ENCODE measurements at regions not wholly inside any gene's neighbourhood (a gene's known extent, or its start where the extent isn't known, plus 50 kb on each side); places are given as distances from the start of the nearest gene placed in this dataset.

DNA sequence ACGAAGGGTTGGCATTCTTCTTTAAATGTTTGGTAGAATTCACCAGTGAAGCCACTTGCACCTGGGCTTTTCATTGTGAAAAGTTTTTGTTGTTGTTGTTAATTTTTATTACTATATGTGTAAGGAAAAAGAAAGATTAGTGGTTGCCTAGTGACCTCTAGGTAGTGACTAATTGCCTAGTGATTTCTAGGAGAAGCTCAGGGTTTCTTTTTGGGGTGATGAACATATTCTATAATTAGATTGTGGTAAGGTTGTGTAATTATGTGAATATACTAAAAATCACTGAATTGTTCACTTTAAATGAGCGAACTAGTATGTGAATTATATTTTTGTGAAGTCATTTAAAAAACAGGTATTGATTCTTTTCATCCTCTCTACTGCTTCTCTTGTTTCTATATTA lies 123.8 kb upstream of the TMEM170B start:
- Histone ChIP-seq H3K36me3 (ENCODE audit: control insufficient read depth, insufficient read depth, low read length) (no peaks in the 10 kb centered on the region), H3K4me1 (no peaks in the 10 kb centered on the region), H3K27me3 (ENCODE audit: control insufficient read depth, insufficient read depth, low read length) (no peaks in the 10 kb centered on the region), H3K9ac (no peak overlapping the region), H3K27ac (no peak overlapping the region), H2AFZ (no peak overlapping the region), H3K9me3 (ENCODE audit: control insufficient read depth, low read length) (no peaks in the 10 kb centered on the region), H3K79me2 (no peaks in the 10 kb centered on the region), H3K4me2 (ENCODE audit: low read length) (no peak overlapping the region), H3K4me3 (ENCODE audit: low read depth, low read length) (no peak overlapping the region)
- TF ChIP-seq, protein P1, sequence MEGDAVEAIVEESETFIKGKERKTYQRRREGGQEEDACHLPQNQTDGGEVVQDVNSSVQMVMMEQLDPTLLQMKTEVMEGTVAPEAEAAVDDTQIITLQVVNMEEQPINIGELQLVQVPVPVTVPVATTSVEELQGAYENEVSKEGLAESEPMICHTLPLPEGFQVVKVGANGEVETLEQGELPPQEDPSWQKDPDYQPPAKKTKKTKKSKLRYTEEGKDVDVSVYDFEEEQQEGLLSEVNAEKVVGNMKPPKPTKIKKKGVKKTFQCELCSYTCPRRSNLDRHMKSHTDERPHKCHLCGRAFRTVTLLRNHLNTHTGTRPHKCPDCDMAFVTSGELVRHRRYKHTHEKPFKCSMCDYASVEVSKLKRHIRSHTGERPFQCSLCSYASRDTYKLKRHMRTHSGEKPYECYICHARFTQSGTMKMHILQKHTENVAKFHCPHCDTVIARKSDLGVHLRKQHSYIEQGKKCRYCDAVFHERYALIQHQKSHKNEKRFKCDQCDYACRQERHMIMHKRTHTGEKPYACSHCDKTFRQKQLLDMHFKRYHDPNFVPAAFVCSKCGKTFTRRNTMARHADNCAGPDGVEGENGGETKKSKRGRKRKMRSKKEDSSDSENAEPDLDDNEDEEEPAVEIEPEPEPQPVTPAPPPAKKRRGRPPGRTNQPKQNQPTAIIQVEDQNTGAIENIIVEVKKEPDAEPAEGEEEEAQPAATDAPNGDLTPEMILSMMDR (IDR thresholded peaks at IDR 0.05): no peak

DNA sequence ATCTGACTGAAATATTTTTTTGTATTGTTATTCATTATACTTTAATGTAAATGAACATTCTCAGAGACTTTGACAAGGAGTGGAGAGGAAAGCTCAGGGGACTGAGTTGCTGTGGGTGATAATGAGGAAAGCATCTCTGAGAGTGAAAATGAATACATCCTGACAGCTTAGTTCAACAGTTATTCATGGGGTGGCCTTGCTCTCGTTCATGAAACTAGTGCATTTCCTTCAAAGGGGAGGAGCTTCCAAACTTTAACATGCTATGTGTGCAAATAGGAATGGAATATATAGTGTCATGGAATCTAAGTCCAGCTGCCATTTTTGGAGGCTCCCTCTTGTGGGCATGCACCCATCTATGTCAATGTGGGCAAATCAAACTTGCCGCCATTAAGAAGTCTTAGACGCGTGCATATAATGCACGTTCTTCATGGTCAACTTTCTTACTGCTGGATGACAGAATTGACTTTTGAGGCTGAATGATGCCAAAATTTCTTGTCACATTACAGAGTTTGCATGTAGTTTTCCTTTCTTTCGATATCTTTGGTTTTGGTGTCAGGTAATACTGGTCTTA lies 124.3 kb upstream of the TMEM170B start:
- Histone ChIP-seq H3K4me3 (ENCODE audit: low read depth, low read length) (no peak overlapping the region), H3K9ac (no peak overlapping the region), H3K36me3 (ENCODE audit: control insufficient read depth, insufficient read depth, low read length) (no peaks in the 10 kb centered on the region), H3K27me3 (ENCODE audit: control insufficient read depth, insufficient read depth, low read length) (no peaks in the 10 kb centered on the region), H3K27ac (no peak overlapping the region), H3K9me3 (ENCODE audit: control insufficient read depth, low read length) (no peaks in the 10 kb centered on the region), H3K4me1 (no peaks in the 10 kb centered on the region), H3K79me2 (no peaks in the 10 kb centered on the region), H2AFZ (no peak overlapping the region), H3K4me2 (ENCODE audit: low read length) (no peak overlapping the region)
- TF ChIP-seq, protein P1 (IDR thresholded peaks at IDR 0.05): no peak

DNA sequence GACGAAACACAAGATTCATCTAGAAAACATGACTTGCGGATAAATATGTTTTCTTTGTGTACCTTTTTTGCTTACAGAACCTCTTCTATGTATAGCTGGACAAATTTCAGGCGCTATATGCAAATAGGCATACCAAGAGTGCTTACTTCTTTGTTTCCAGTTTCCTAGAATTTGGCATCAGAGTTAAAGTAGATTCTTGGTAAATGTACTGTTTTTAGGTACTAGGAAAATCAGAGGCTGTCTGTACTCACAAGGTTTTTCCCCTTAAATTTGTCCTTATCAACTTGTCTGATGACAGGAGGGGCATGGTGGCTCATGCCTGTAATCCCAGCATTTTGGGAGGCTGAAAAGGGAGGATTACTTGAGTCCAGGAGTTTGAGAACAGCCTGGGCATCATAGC lies 124.9 kb upstream of the TMEM170B start:
- Histone ChIP-seq H3K4me2 (ENCODE audit: low read length) (no peak overlapping the region), H3K4me3 (ENCODE audit: low read depth, low read length) (no peak overlapping the region), H3K36me3 (ENCODE audit: control insufficient read depth, insufficient read depth, low read length) (no peaks in the 10 kb centered on the region), H3K27me3 (ENCODE audit: control insufficient read depth, insufficient read depth, low read length) (no peaks in the 10 kb centered on the region), H3K79me2 (no peaks in the 10 kb centered on the region), H3K9ac (no peak overlapping the region), H3K9me3 (ENCODE audit: control insufficient read depth, low read length) (no peaks in the 10 kb centered on the region), H3K4me1 (no peaks in the 10 kb centered on the region), H2AFZ (no peak overlapping the region), H3K27ac (no peak overlapping the region)
- TF ChIP-seq, protein P1 (IDR thresholded peaks at IDR 0.05): no peak

- H3K27me3 ChIP-seq (ENCODE audit: control insufficient read depth, insufficient read depth, low read length): no peaks in the 10 kb centered on the region
- no peaks in the 10 kb centered on the region for H3K79me2 ChIP-seq
- no peak overlapping the region for H3K9ac ChIP-seq
- H3K4me3 ChIP-seq (ENCODE audit: low read depth, low read length): no peak overlapping the region
- TF ChIP-seq, protein P1 (IDR thresholded peaks at IDR 0.05): no peak
- H3K27ac ChIP-seq: no peak overlapping the region
- H3K9me3 ChIP-seq (ENCODE audit: control insufficient read depth, low read length): no peaks in the 10 kb centered on the region
- no peak overlapping the region for H2AFZ ChIP-seq
- no peaks in the 10 kb centered on the region for H3K36me3 ChIP-seq (ENCODE audit: control insufficient read depth, insufficient read depth, low read length)
- no peaks in the 10 kb centered on the region for H3K4me1 ChIP-seq
- H3K4me2 ChIP-seq (ENCODE audit: low read length): no peak overlapping the region
These were observed 125.5 kb upstream of the TMEM170B start for GRCh38 chr6:11412011-11412424.

DNA sequence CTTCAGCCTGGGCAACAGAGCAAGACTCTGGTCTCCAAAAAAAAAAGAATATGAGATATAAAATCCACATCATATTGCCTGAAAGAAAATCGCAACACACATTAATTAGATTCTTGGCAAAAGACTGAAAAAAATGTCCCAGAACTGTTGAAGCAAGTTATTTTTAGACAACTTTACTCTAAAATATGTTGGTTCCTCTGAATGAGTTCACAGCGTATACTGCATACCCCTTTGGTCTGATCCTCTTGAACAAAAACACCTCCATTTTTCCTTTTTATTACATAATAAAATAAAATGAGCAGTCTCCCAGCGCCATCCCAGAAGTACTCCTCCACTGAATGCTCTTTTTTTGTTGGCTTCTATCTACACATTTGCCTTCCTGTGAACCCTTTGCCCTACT lies 126.0 kb upstream of the TMEM170B start:
- no peak overlapping the region for H3K4me2 ChIP-seq (ENCODE audit: low read length)
- no peaks in the 10 kb centered on the region for H3K27me3 ChIP-seq (ENCODE audit: control insufficient read depth, insufficient read depth, low read length)
- no peak overlapping the region for H3K4me3 ChIP-seq (ENCODE audit: low read depth, low read length)
- no peaks in the 10 kb centered on the region for H3K79me2 ChIP-seq
- H3K27ac ChIP-seq: no peak overlapping the region
- no peaks in the 10 kb centered on the region for H3K4me1 ChIP-seq
- TF ChIP-seq, protein P1 (IDR thresholded peaks at IDR 0.05): no peak
- H3K9ac ChIP-seq: no peak overlapping the region
- H3K36me3 ChIP-seq (ENCODE audit: control insufficient read depth, insufficient read depth, low read length): no peaks in the 10 kb centered on the region
- no peaks in the 10 kb centered on the region for H3K9me3 ChIP-seq (ENCODE audit: control insufficient read depth, low read length)
- H2AFZ ChIP-seq: no peak overlapping the region
